ENCODE measurements at regions not wholly inside any gene's neighbourhood (a gene's known extent, or its start where the extent isn't known, plus 50 kb on each side); places are given as distances from the start of the nearest gene placed in this dataset.

DNA sequence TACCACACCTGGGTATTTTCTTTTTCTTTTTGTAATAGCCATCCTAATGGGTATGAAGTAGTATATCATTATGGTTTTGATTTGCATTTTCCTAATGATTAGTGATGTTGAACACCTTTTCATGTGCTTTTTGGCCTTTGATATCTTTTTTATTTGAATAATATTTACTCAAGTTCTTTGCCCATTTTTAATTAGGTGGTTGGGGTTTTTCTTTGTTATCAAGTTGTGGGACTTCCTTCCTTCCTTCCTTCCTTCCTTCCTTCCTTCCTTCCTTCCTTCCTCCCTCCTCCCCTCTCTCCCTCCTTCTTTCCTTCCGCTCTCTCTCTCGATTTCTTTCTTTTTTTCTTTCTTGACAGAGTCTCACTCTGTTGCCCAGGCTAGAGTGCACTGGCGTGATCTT, 75.0 kb upstream of the PDGFD start:
- intact Hi-C loops (cut with DNase I), result no loop called here
- no peak for DNase-seq (ENCODE audit: low spot score)

DNA sequence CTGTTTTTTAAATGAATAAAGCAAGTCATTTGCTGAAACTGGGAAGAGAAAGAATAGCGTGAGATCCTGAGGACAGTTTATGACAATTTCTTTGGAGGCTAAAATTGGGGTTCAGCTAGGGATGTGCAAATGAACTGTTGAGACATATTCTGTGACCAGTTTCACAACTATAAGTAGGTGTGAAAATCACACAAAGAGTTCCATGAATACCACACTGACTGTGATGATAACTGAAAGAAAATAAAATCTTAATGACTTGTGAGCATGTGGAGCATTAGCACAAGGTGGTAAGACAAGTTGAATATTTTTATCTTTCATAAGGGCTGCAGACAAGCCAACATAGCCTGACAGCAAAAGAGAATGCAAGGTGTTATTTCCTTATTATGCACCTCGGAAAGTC, 61.1 kb upstream of the PDGFD start:
- no peak for DNase-seq (ENCODE audit: low spot score)
- intact Hi-C loops (cut with DNase I), result no loop called here

DNA sequence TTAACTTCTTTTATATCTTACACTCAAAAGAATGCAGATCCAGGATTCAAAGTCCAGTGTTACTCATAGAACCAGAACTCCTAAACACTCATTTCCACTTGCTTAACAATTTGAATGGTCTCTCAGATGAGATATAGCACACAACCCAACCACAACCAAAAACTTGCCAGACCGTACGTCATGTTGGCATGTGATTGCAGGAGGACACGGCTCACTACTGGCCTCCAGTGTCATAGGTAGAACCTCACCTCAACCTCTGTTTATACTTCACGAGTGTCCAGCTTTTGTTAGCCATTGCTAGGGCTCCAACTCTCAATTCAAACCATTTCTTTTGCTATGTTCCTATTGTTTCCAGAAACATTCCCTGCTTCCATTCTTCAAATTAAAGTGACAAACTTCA, 58.5 kb upstream of the PDGFD start:
- DNase-seq (ENCODE audit: low spot score), result no peak
- intact Hi-C loops (cut with DNase I), result no loop called here

DNA sequence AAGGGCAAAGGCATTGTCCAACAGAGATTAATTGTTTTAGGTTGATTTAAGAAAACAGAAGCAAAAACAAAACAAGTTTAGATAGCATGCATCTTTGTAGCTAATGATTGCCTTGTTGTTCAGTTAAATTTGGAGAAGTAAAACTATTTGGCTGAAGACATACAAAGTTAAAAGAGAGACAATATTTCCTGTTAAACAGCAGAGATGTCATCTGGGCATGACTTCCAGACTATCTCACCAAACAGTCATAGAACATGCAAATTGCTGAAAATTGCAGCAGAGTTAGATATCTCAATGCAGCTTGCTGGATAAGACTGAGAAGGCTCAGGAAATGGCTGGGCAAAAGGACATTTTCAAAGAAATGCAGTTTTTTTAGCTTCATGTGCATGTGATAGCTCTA, 57.5 kb upstream of the PDGFD start:
- no peak for DNase-seq (ENCODE audit: low spot score)

DNA sequence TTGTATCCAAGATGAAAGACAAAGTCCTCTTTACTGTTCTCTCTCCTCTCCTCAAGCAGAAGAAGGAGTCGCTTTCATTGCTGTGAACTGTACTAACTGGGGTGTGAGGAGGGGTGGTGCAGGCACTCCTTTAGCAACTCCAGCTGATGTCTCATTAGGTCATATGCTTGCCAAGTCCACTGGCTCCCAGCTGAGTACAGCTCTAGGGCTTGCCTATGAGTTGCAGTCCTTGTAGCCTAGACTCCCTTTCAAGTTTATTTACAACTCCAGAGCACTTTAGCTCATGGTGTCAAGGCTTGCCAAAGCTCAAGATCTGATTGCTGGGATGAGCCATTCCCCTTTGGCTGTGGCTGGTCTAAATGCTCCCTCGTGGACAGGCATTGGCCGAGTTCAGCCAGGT, 55.1 kb upstream of the PDGFD start:
- DNase-seq (ENCODE audit: low spot score), result peak; percentile 81
- intact Hi-C loops (cut with DNase I), result no loop called here

More for the DNA sequence above, 57.5 kb upstream of the PDGFD start:
- intact Hi-C loops (cut with DNase I), result no loop called here

GRCh38 chr11:104214517-104214916, 50.6 kb upstream of the PDGFD start:
- intact Hi-C loops (cut with DNase I), result no loop called here
- DNase-seq (ENCODE audit: low spot score), result no peak

Small RNAs in the stretch of these regions (microRNA-seq; reads per million reads assigned to microRNA genes)
- gene MIR7641-1 (ENCODE audit: borderline microRNAs expressed in 2 of 2), result 0 to 0.26 reads per million in 2 donors
